BJ (cell line): ENCODE measurements at regions not wholly inside any gene's neighbourhood (a gene's known extent, or its start where the extent isn't known, plus 50 kb on each side); places are given as distances from the start of the nearest gene placed in this dataset.

Experiments used
- CTCF ChIA-PET: fragments of 350-600 bp; formaldehyde crosslinking; extraction: SDS; loops from one replicate; lab custom pipeline; 2021; ENCODE audit warnings: antibody characterized with exemption, inconsistent platforms; lab: Yijun Ruan, JAX
- POLR2A ChIA-PET: fragments of 300-600 bp; sonication (Branson Sonifier 250); formaldehyde crosslinking; extraction: SDS; loops from one replicate; lab custom pipeline; 2021; ENCODE audit warnings: antibody characterized with exemption; lab: Charles Lee
- DNase-seq: peaks from one replicate; pipeline ENCODE4 v3.0.0-alpha.2; 2011; ENCODE audit warnings: low read depth
- H3K27me3 ChIP-seq: 2 replicates; pipeline ENCODE4 v1.6.0; 2011; ENCODE audit warnings: low read length; ENCODE audit not compliant: control insufficient read depth, insufficient read depth
- H3K36me3 ChIP-seq: 2 replicates; pipeline ENCODE4 v1.5.1; 2011; ENCODE audit warnings: low read length; ENCODE audit not compliant: control insufficient read depth, insufficient read depth
- H3K4me3 ChIP-seq: 2 replicates; pipeline ENCODE4 v1.5.1; 2011; ENCODE audit warnings: low read depth, mild to moderate bottlenecking, control low read depth, low read length
- TF ChIP-seq, protein P1 (sequence below): IDR thresholded peaks from 2 replicates; pipeline ENCODE4 v1.5.1; 2011; ENCODE audit warnings: low read depth, mild to moderate bottlenecking, control low read depth, inconsistent platforms, low read length, moderate library complexity; ENCODE audit not compliant: insufficient read depth

DNA sequence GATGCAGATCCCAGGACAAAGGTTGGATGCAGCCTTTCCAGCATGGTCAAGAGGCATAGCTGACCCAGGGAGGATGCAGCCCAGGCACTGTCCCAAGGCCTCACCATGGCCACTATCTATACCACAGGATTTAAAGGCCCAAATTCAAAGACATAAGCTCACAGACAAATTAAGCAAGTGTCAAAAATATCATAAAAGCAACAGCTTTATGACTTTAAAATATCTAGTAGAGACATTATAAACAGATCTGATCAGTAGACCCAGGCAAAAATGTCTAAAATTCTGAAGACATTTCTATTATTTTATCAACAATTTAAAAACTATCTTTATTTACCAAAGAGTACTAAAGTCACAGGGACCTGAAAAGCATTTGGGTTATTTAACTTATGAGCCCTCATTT, 373.5 kb downstream of the CDC5L start:
- POLR2A ChIA-PET: no interaction called here
- Histone ChIP-seq H3K4me3 (no peak overlapping the region), H3K36me3 (no peaks in the 10 kb centered on the region), H3K27me3 (no peaks in the 10 kb centered on the region)
- no peak for DNase-seq
- CTCF ChIA-PET: interaction anchor here (1.3 kb wide), 1 partner anchor 11 kb away, joined by 4 read pairs; no protein-coding TSS in a partner anchor
- TF ChIP-seq, protein P1, sequence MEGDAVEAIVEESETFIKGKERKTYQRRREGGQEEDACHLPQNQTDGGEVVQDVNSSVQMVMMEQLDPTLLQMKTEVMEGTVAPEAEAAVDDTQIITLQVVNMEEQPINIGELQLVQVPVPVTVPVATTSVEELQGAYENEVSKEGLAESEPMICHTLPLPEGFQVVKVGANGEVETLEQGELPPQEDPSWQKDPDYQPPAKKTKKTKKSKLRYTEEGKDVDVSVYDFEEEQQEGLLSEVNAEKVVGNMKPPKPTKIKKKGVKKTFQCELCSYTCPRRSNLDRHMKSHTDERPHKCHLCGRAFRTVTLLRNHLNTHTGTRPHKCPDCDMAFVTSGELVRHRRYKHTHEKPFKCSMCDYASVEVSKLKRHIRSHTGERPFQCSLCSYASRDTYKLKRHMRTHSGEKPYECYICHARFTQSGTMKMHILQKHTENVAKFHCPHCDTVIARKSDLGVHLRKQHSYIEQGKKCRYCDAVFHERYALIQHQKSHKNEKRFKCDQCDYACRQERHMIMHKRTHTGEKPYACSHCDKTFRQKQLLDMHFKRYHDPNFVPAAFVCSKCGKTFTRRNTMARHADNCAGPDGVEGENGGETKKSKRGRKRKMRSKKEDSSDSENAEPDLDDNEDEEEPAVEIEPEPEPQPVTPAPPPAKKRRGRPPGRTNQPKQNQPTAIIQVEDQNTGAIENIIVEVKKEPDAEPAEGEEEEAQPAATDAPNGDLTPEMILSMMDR: no peak

DNA sequence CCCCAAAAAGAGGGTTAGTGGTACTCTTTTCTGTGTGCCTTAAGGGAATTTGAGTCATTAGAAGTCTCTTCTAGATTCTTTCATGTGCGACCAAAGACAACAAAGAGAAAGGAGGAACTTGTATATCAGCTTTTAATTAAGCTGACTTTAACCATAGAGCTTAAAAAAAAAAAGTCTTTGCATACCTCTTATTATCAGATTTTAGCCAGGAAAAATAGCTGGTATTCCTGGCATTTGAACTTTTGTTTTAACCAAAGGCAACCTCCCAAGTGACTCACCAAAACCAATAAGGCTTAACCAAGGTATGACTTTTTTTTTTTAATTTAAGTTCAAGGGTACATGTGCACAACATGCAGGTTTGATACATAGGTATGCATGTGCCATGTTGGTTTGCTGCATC, 375.0 kb downstream of the CDC5L start:
- Histone ChIP-seq H3K27me3 (no peaks in the 10 kb centered on the region; the same call in 1 of the 2 replicates), H3K36me3 (no peaks in the 10 kb centered on the region), H3K4me3 (no peak overlapping the region)
- ChIA-PET CTCF (interaction anchor here (0.6 to 0.9 kb wide), 2 partner anchors 13 to 30 kb away, joined by 3 to 6 read pairs; no protein-coding TSS in a partner anchor), POLR2A (interaction anchor here (0.6 kb wide), 1 partner anchor 350 kb away, joined by 10 read pairs; no protein-coding TSS in a partner anchor)
- no peak for DNase-seq
- TF ChIP-seq, protein P1: no peak

DNA sequence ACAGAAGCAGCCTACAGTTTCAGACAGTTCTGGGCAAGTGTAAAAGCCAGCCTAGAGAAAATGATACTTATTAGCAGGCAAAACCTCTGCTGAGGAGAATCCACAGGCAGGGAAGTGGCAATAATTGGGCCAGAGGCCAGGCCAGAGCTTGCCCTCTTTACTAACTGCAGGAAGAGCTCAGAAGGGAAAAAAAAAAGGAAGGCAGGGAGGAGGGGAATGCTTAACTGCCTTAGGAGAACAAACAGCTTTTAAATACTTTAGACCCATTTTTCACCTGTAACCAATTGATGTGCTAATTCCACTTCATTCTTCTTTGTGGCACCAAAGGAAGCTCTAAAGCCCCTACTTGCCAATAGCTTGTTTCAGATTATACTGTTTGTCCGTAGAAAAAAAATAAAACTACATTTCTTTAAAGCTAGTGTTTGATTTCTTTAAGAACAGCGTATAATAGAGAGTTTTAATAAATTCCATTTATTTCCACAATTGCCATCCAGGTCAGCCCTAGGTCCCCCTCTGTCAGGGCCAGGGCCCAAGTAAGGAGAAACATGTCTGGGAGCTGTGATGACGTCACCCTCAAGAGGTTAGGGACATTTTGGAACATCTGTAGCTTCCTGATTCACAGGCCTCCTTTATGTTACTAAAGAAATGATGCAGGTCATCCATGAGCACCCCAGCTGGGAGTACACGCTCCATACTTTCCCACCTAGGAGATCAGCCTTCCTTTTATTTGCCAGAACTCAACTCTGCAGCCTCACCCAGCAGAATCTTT, 384.3 kb downstream of the CDC5L start:
- TF ChIP-seq, protein P1: no peak
- ChIA-PET CTCF (interaction anchor here (0.6 to 2.1 kb wide), 4 partner anchors 10 to 95 kb away, joined by 4 to 6 read pairs (median 4); no protein-coding TSS in a partner anchor), POLR2A (no interaction called here)
- no peaks in the 10 kb centered on the region for H3K36me3 ChIP-seq
- H3K4me3 ChIP-seq: no peak overlapping the region
- DNase-seq: no peak
- H3K27me3 ChIP-seq: peaks cover 3% of the 10 kb centered on the region; the same call in 1 of the 2 replicates

DNA sequence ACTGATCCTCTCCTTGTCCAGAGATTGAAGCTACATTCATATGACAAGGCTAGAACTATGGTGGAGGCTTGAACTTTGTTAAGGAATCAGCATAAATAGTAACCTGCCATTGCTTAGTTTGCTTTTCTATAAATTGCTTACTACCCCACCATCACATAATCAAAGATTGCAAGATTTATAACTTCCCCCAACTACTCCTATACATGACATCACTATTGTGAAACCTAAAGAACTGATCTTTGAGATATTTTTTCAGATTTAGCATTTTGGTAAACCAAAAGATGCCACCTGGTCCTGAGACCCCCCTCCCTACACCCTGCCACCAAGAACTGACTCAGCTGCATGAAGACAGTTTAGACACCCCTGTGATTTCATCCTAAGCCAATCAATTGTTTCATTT, 385.3 kb downstream of the CDC5L start:
- H3K36me3 ChIP-seq: no peaks in the 10 kb centered on the region
- DNase-seq: no peak
- no peak overlapping the region for H3K4me3 ChIP-seq
- TF ChIP-seq, protein P1: no peak
- H3K27me3 ChIP-seq: peaks cover 5% of the 10 kb centered on the region; the same call in 1 of the 2 replicates
- CTCF ChIA-PET: no interaction called here
- POLR2A ChIA-PET: no interaction called here

DNA sequence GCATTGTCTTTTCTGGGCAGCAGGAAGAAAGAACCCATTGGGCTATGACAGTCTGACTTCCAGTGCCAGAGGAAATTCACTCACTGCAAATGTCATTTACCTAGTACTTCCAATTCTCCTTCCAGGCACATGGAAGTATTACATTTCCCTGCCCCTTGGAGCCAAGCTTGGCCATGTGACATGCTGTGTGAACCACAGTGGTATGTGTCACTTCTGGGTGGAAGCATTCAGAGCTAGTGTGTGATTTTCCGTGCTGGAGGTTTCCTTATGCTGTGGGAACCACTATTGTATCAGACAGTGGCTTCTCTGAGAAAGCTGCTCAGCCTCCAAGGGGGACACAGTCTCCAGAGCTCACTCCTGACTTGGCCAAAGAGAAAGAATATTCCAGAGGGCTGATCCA, 387.6 kb downstream of the CDC5L start:
- DNase-seq: no peak
- H3K36me3 ChIP-seq: no peaks in the 10 kb centered on the region
- ChIA-PET POLR2A (no interaction called here), CTCF (interaction anchor here (0.8 kb wide), 1 partner anchor 10 kb away, joined by 6 read pairs; no protein-coding TSS in a partner anchor)
- TF ChIP-seq, protein P1: no peak
- H3K4me3 ChIP-seq: no peak overlapping the region
- peaks cover 9% of the 10 kb centered on the region for H3K27me3 ChIP-seq
